ENCODE measurements at regions not wholly inside any gene's neighbourhood (a gene's known extent, or its start where the extent isn't known, plus 50 kb on each side); places are given as distances from the start of the nearest gene placed in this dataset.
A peak's percentile ranks its signal among the peaks of the same experiment; 100 is the strongest.
"Not testable (repeated sequence)": the region's sequence is repeated elsewhere in the genome, so short reads cannot be mapped to it uniquely, and the experiment has no call there.

GRCh38 chr6:97456070-97456469 is 173.1 kb upstream of the MMS22L start:
- no peak for DNase-seq

GRCh38 chr6:97459535-97459934 is 176.5 kb upstream of the MMS22L start:
- DNase-seq: no peak

GRCh38 chr6:97459986-97460385 is 177.0 kb upstream of the MMS22L start:
- no peak for DNase-seq

GRCh38 chr6:97460394-97461080 is 177.5 kb upstream of the MMS22L start:
- no peak for DNase-seq

GRCh38 chr6:97461218-97461617 is 178.2 kb upstream of the MMS22L start:
- DNase-seq: no peak

GRCh38 chr6:97462031-97462430 is 179.0 kb upstream of the MMS22L start:
- no peak for DNase-seq

- no peak for DNase-seq
These were observed 180.1 kb upstream of the MMS22L start for GRCh38 chr6:97462938-97463598.

- DNase-seq: no peak
These were observed 183.0 kb upstream of the MMS22L start for GRCh38 chr6:97465877-97466561.

- DNase-seq: no peak
These were observed 186.0 kb upstream of the MMS22L start for GRCh38 chr6:97468981-97469380.

GRCh38 chr6:97469451-97469850 is 186.4 kb upstream of the MMS22L start:
- DNase-seq: no peak

GRCh38 chr6:97470322-97470721 is 187.3 kb upstream of the MMS22L start:
- DNase-seq: no peak

GRCh38 chr6:97473979-97474378 is 191.0 kb upstream of the MMS22L start:
- no peak for DNase-seq

- peak; percentile 51 for DNase-seq
These were observed 214.8 kb upstream of the MMS22L start for GRCh38 chr6:97497713-97498331.

GRCh38 chr6:97501853-97502252 is 218.8 kb upstream of the MMS22L start:
- no peak for DNase-seq

- DNase-seq: no peak
These were observed 225.6 kb upstream of the MMS22L start for GRCh38 chr6:97508646-97509045.

- not testable (repeated sequence) for DNase-seq
These were observed 230.2 kb upstream of the MMS22L start for GRCh38 chr6:97513260-97513659.

GRCh38 chr6:97524811-97525210 is 241.8 kb upstream of the MMS22L start:
- DNase-seq: no peak

- no peak for DNase-seq
These were observed 252.8 kb upstream of the MMS22L start for GRCh38 chr6:97535800-97536199.

GRCh38 chr6:97548354-97548753 is 265.3 kb upstream of the MMS22L start:
- no peak for DNase-seq

GRCh38 chr6:97557355-97557754 is 274.3 kb upstream of the MMS22L start:
- no peak for DNase-seq

GRCh38 chr6:97563529-97563928 is 280.5 kb upstream of the MMS22L start:
- DNase-seq: no peak

- DNase-seq: no peak
These were observed 289.9 kb upstream of the MMS22L start for GRCh38 chr6:97572943-97573342.

- no peak for DNase-seq
These were observed 303.3 kb upstream of the MMS22L start for GRCh38 chr6:97586344-97586743.

GRCh38 chr6:97591955-97592354 is 308.9 kb upstream of the MMS22L start:
- no peak for DNase-seq

Measured in HCEC 1CT (cell line).